ENCODE measurements at regions not wholly inside any gene's neighbourhood (a gene's known extent, or its start where the extent isn't known, plus 50 kb on each side); places are given as distances from the start of the nearest gene placed in this dataset.

GRCh38 chr4:177729681-177730080, 287.4 kb upstream of the AGA start:
- no peaks in the 10 kb centered on the region for H3K4me1 Mint-ChIP-seq (ENCODE audit: unreplicated experiment)
- TF ChIP-seq CTCF (IDR thresholded peaks at IDR 0.05; ENCODE audit: unreplicated experiment) = no peak
- no peak overlapping the region for H3K27ac Mint-ChIP-seq (ENCODE audit: unreplicated experiment)
- H3K4me3 Mint-ChIP-seq (ENCODE audit: unreplicated experiment) = no peak overlapping the region
- H3K27me3 Mint-ChIP-seq (ENCODE audit: unreplicated experiment) = no peaks in the 10 kb centered on the region
- H3K36me3 Mint-ChIP-seq (ENCODE audit: low read depth, unreplicated experiment) = no peaks in the 10 kb centered on the region
- H3K9me3 Mint-ChIP-seq (ENCODE audit: unreplicated experiment) = no peaks in the 10 kb centered on the region
- no peak for DNase-seq (ENCODE audit: low spot score)

- H3K36me3 Mint-ChIP-seq (ENCODE audit: low read depth, unreplicated experiment) = no peaks in the 10 kb centered on the region
- no peak overlapping the region for H3K27ac Mint-ChIP-seq (ENCODE audit: unreplicated experiment)
- no peaks in the 10 kb centered on the region for H3K4me1 Mint-ChIP-seq (ENCODE audit: unreplicated experiment)
- no peak for DNase-seq (ENCODE audit: low spot score)
- no peaks in the 10 kb centered on the region for H3K27me3 Mint-ChIP-seq (ENCODE audit: unreplicated experiment)
- H3K9me3 Mint-ChIP-seq (ENCODE audit: unreplicated experiment) = no peaks in the 10 kb centered on the region
- no peak overlapping the region for H3K4me3 Mint-ChIP-seq (ENCODE audit: unreplicated experiment)
- TF ChIP-seq CTCF (IDR thresholded peaks at IDR 0.05; ENCODE audit: unreplicated experiment) = no peak
These were observed 295.2 kb upstream of the AGA start for GRCh38 chr4:177737387-177737940.

GRCh38 chr4:177740563-177740962, 298.3 kb upstream of the AGA start:
- no peak overlapping the region for H3K4me3 Mint-ChIP-seq (ENCODE audit: unreplicated experiment)
- H3K9me3 Mint-ChIP-seq (ENCODE audit: unreplicated experiment) = no peaks in the 10 kb centered on the region
- no peak overlapping the region for H3K27ac Mint-ChIP-seq (ENCODE audit: unreplicated experiment)
- H3K36me3 Mint-ChIP-seq (ENCODE audit: low read depth, unreplicated experiment) = no peaks in the 10 kb centered on the region
- H3K27me3 Mint-ChIP-seq (ENCODE audit: unreplicated experiment) = no peaks in the 10 kb centered on the region
- TF ChIP-seq CTCF (IDR thresholded peaks at IDR 0.05; ENCODE audit: unreplicated experiment) = no peak
- no peaks in the 10 kb centered on the region for H3K4me1 Mint-ChIP-seq (ENCODE audit: unreplicated experiment)
- DNase-seq (ENCODE audit: low spot score) = no peak

GRCh38 chr4:177759729-177760128, 317.5 kb upstream of the AGA start:
- no peak overlapping the region for H3K27ac Mint-ChIP-seq (ENCODE audit: unreplicated experiment)
- H3K4me3 Mint-ChIP-seq (ENCODE audit: unreplicated experiment) = no peak overlapping the region
- no peak for TF ChIP-seq CTCF (IDR thresholded peaks at IDR 0.05; ENCODE audit: unreplicated experiment)
- no peaks in the 10 kb centered on the region for H3K9me3 Mint-ChIP-seq (ENCODE audit: unreplicated experiment)
- no peaks in the 10 kb centered on the region for H3K36me3 Mint-ChIP-seq (ENCODE audit: low read depth, unreplicated experiment)
- DNase-seq (ENCODE audit: low spot score) = no peak
- H3K27me3 Mint-ChIP-seq (ENCODE audit: unreplicated experiment) = peaks cover 1% of the 10 kb centered on the region
- H3K4me1 Mint-ChIP-seq (ENCODE audit: unreplicated experiment) = no peaks in the 10 kb centered on the region

- Mint-ChIP-seq H3K4me1 (ENCODE audit: unreplicated experiment) (no peaks in the 10 kb centered on the region), H3K36me3 (ENCODE audit: low read depth, unreplicated experiment) (no peaks in the 10 kb centered on the region), H3K27me3 (ENCODE audit: unreplicated experiment) (peaks cover 1% of the 10 kb centered on the region), H3K4me3 (ENCODE audit: unreplicated experiment) (no peak overlapping the region), H3K9me3 (ENCODE audit: unreplicated experiment) (no peaks in the 10 kb centered on the region), H3K27ac (ENCODE audit: unreplicated experiment) (no peak overlapping the region)
- no peak for TF ChIP-seq CTCF (IDR thresholded peaks at IDR 0.05; ENCODE audit: unreplicated experiment)
- DNase-seq (ENCODE audit: low spot score) = no peak
These were observed 319.5 kb upstream of the AGA start for GRCh38 chr4:177761692-177762091.

All from endothelial cell (in vitro differentiated cells).